Astrocyte (in vitro differentiated cells and primary cell): ENCODE measurements at regions not wholly inside any gene's neighbourhood (a gene's known extent, or its start where the extent isn't known, plus 50 kb on each side); places are given as distances from the start of the nearest gene placed in this dataset.

Experiments
- DNase-seq: peaks from one replicate; pipeline ENCODE4 v3.0.0-alpha.2; 2010; ENCODE audit warnings: low read depth
- FAIRE-seq: peaks from 2 replicates; lab custom pipeline; 2011; peaks lifted over from hg19 to GRCh38; lab: Jason Lieb, UNC
- H2AFZ ChIP-seq: 2 replicates; pipeline ENCODE4 v1.6.0; 2012; ENCODE audit warnings: low read depth, low read length, inconsistent platforms
- H3K27ac ChIP-seq: 2 replicates; pipeline ENCODE4 v1.5.1; 2011; ENCODE audit warnings: low read depth, low read length, inconsistent platforms
- H3K27me3 ChIP-seq: 2 replicates; pipeline ENCODE4 v1.6.0; 2011; ENCODE audit warnings: low read length, inconsistent platforms; ENCODE audit not compliant: insufficient read depth
- H3K36me3 ChIP-seq: 2 replicates; pipeline ENCODE4 v1.5.1; 2011; ENCODE audit warnings: low read length, inconsistent platforms; ENCODE audit not compliant: insufficient read depth
- H3K4me1 ChIP-seq: 2 replicates; pipeline ENCODE4 v1.5.1; 2011; ENCODE audit warnings: low read length, inconsistent platforms; ENCODE audit not compliant: insufficient read depth
- H3K4me2 ChIP-seq: 2 replicates; pipeline ENCODE4 v1.6.0; 2012; ENCODE audit warnings: low read length, inconsistent platforms
- H3K4me3 ChIP-seq: 2 replicates; pipeline ENCODE4 v1.5.1; 2011; ENCODE audit warnings: low read depth, mild to moderate bottlenecking, low read length, inconsistent platforms; ENCODE audit not compliant: insufficient read depth
- H3K79me2 ChIP-seq: 2 replicates; pipeline ENCODE4 v1.6.0; 2012; ENCODE audit warnings: mild to moderate bottlenecking, low read length, inconsistent platforms; ENCODE audit not compliant: insufficient read depth
- H3K9ac ChIP-seq: 2 replicates; pipeline ENCODE4 v1.6.0; 2012; ENCODE audit warnings: mild to moderate bottlenecking, low read length, inconsistent platforms
- H3K9me3 ChIP-seq: 2 replicates; pipeline ENCODE4 v1.5.1; 2012; ENCODE audit warnings: low read depth, mild to moderate bottlenecking, low read length, inconsistent platforms; ENCODE audit not compliant: insufficient read depth
- H4K20me1 ChIP-seq: 2 replicates; pipeline ENCODE4 v1.6.0; 2012; ENCODE audit warnings: low read length, inconsistent platforms; ENCODE audit not compliant: insufficient read depth
- H3K27ac Mint-ChIP-seq: one replicate; pipeline ENCODE4 v1.8.0; 2021; ENCODE audit warnings: mild to moderate bottlenecking, mixed read lengths; ENCODE audit not compliant: unreplicated experiment
- H3K27me3 Mint-ChIP-seq: one replicate; pipeline ENCODE4 v1.8.0; 2021; ENCODE audit warnings: low read depth, mixed read lengths; ENCODE audit not compliant: unreplicated experiment
- H3K36me3 Mint-ChIP-seq: one replicate; pipeline ENCODE4 v1.8.0; 2021; ENCODE audit warnings: low read depth, mixed read lengths; ENCODE audit not compliant: unreplicated experiment
- H3K4me1 Mint-ChIP-seq: one replicate; pipeline ENCODE4 v1.8.0; 2021; ENCODE audit warnings: low read depth, mixed read lengths; ENCODE audit not compliant: unreplicated experiment
- H3K4me3 Mint-ChIP-seq: one replicate; pipeline ENCODE4 v1.8.0; 2021; ENCODE audit warnings: mild to moderate bottlenecking, moderate library complexity, mixed read lengths; ENCODE audit not compliant: unreplicated experiment
- H3K9me3 Mint-ChIP-seq: one replicate; pipeline ENCODE4 v1.8.0; 2021; ENCODE audit warnings: mild to moderate bottlenecking, mixed read lengths; ENCODE audit not compliant: unreplicated experiment
- EZH2 ChIP-seq: IDR thresholded peaks from 2 replicates; pipeline ENCODE4 v1.6.1; 2012; ENCODE audit warnings: mild to moderate bottlenecking, low read length, inconsistent platforms; ENCODE audit not compliant: insufficient read depth
- TF ChIP-seq, protein P1 (sequence below): IDR thresholded peaks from 2 replicates; pipeline ENCODE4 v1.5.1; 2011; ENCODE audit warnings: low read depth, mild to moderate bottlenecking, inconsistent platforms, low read length, moderate library complexity; ENCODE audit not compliant: insufficient read depth

DNA sequence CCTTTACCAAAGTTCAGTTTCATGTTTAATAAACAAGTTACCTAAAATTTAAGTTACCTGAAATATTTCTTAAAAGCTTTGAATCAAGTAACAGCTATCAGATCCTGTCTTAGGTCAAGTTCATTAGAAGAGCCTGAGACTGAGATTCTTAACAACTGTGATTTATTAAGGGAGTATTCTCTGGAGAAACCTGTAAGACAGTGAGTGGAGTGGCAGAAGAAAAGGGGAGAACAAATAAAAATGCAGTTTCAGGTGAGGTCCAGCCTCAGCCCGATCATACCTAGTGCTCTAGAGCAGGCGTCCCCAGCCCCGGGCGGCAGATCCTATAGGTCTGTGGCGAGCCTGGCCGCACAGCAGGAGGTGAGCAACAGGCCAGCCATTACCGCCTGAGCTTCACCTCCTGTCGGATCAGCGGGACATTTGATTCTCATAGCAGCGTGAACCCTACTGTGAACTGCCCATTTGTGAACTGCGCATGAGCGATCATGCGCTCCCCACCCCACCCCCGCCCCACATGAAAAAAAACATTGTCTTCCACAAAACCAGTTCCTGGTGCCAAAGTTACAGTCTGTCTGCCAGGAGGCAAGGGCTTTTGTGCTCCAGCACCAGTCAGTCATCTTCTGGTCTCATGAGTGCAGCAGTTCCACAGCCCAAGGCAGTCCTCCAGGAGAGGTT, 59.2 kb upstream of the ADGRB3 start:
- Mint-ChIP-seq H3K9me3 (no peaks in the 10 kb centered on the region), H3K4me1 (no peaks in the 10 kb centered on the region), H3K27ac (no peak overlapping the region), H3K36me3 (no peaks in the 10 kb centered on the region), H3K4me3 (peak overlapping the region; percentile 50), H3K27me3 (peaks cover 2% of the 10 kb centered on the region)
- H3K27me3 ChIP-seq, result no peaks in the 10 kb centered on the region
- no peak overlapping the region for H3K9ac ChIP-seq
- no peak for DNase-seq
- no peak for TF ChIP-seq EZH2
- TF ChIP-seq, protein P1, sequence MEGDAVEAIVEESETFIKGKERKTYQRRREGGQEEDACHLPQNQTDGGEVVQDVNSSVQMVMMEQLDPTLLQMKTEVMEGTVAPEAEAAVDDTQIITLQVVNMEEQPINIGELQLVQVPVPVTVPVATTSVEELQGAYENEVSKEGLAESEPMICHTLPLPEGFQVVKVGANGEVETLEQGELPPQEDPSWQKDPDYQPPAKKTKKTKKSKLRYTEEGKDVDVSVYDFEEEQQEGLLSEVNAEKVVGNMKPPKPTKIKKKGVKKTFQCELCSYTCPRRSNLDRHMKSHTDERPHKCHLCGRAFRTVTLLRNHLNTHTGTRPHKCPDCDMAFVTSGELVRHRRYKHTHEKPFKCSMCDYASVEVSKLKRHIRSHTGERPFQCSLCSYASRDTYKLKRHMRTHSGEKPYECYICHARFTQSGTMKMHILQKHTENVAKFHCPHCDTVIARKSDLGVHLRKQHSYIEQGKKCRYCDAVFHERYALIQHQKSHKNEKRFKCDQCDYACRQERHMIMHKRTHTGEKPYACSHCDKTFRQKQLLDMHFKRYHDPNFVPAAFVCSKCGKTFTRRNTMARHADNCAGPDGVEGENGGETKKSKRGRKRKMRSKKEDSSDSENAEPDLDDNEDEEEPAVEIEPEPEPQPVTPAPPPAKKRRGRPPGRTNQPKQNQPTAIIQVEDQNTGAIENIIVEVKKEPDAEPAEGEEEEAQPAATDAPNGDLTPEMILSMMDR, result no peak
- no peaks in the 10 kb centered on the region for H3K9me3 ChIP-seq
- no peaks in the 10 kb centered on the region for H3K4me1 ChIP-seq
- H3K27ac ChIP-seq, result no peak overlapping the region
- H2AFZ ChIP-seq, result peak overlapping the region; percentile 32
- H3K4me2 ChIP-seq, result peak overlapping the region; percentile 61
- no peaks in the 10 kb centered on the region for H4K20me1 ChIP-seq
- H3K4me3 ChIP-seq, result no peak overlapping the region
- H3K79me2 ChIP-seq, result no peaks in the 10 kb centered on the region
- FAIRE-seq, result no peak
- H3K36me3 ChIP-seq, result no peaks in the 10 kb centered on the region

DNA sequence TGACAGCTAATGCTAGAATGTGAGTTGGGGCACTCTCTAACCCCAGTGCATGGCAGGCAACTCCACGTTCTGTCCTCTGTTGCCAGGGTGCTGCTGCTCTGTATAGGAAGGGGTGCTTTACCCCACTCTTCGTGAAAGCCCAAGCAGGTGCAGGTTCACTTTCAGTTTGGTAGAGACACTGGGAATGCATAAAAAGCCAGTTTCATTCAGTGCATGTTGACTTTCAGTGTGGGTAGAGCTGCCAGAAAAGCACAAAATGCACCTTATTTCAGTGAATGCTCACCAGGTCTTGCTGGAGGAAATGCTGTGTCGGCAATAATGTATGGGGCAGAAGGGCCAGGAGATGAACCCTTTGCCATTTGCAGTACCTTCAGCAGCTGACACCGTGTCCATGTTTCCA, 62.1 kb upstream of the ADGRB3 start:
- Mint-ChIP-seq H3K4me1 (no peaks in the 10 kb centered on the region), H3K36me3 (no peaks in the 10 kb centered on the region), H3K27ac (no peak overlapping the region), H3K27me3 (peaks cover 2% of the 10 kb centered on the region), H3K9me3 (peaks cover 7% of the 10 kb centered on the region), H3K4me3 (no peak overlapping the region)
- H3K4me3 ChIP-seq, result no peak overlapping the region
- no peak for TF ChIP-seq EZH2
- H3K79me2 ChIP-seq, result no peaks in the 10 kb centered on the region
- DNase-seq, result no peak
- no peak overlapping the region for H2AFZ ChIP-seq
- no peaks in the 10 kb centered on the region for H3K9me3 ChIP-seq
- no peaks in the 10 kb centered on the region for H4K20me1 ChIP-seq
- no peaks in the 10 kb centered on the region for H3K36me3 ChIP-seq
- no peaks in the 10 kb centered on the region for H3K27me3 ChIP-seq
- no peak overlapping the region for H3K4me2 ChIP-seq
- no peak overlapping the region for H3K9ac ChIP-seq
- FAIRE-seq, result no peak
- H3K4me1 ChIP-seq, result no peaks in the 10 kb centered on the region
- no peak overlapping the region for H3K27ac ChIP-seq

DNA sequence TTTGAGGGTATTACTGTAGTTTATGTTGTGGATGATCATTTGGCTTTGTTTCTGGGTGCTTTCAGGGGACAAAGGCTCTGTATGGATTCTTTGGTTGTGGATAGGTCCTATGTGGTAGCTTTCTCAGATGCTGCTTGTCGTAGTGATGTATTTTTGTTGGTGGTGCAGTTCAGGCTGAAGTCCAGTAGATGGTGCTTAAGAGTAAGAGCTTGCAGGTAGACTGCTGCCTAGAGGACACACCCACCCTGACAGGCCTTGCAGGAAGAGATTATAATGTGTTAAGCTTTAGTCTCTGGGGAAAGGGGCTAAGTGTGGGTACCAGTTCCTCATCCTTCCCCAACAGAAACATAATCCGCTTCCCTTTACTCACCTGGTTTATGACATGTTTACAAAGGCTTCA, 62.6 kb upstream of the ADGRB3 start:
- no peak for DNase-seq
- Histone ChIP-seq H3K9me3 (no peaks in the 10 kb centered on the region), H3K4me1 (no peaks in the 10 kb centered on the region), H3K36me3 (no peaks in the 10 kb centered on the region), H3K27ac (no peak overlapping the region), H3K27me3 (no peaks in the 10 kb centered on the region), H3K4me2 (no peak overlapping the region), H3K79me2 (no peaks in the 10 kb centered on the region), H4K20me1 (no peaks in the 10 kb centered on the region), H3K9ac (no peak overlapping the region), H3K4me3 (no peak overlapping the region), H2AFZ (no peak overlapping the region)
- no peak overlapping the region for H3K4me3 Mint-ChIP-seq
- TF ChIP-seq, protein P1, result peak; percentile 43
- TF ChIP-seq EZH2, result no peak
- peaks cover 8% of the 10 kb centered on the region for H3K9me3 Mint-ChIP-seq
- no peaks in the 10 kb centered on the region for H3K36me3 Mint-ChIP-seq
- H3K27ac Mint-ChIP-seq, result no peak overlapping the region
- FAIRE-seq, result no peak
- H3K4me1 Mint-ChIP-seq, result no peaks in the 10 kb centered on the region
- peaks cover 2% of the 10 kb centered on the region for H3K27me3 Mint-ChIP-seq
